WTC11 (cell line): ENCODE measurements at regions not wholly inside any gene's neighbourhood (a gene's known extent, or its start where the extent isn't known, plus 50 kb on each side); places are given as distances from the start of the nearest gene placed in this dataset.

Experiments
- CREB1 ChIP-seq: sonication (generic); formaldehyde crosslinking; IDR thresholded peaks from 2 replicates; pipeline ENCODE4 v1.8.0; 2023; ENCODE audit warnings: mild to moderate bottlenecking, missing genetic modification reagents
- CREM ChIP-seq: sonication (generic); formaldehyde crosslinking; IDR thresholded peaks from 2 replicates; pipeline ENCODE4 v1.8.1; 2022; ENCODE audit warnings: mild to moderate bottlenecking, missing genetic modification reagents, moderate library complexity
- CTCF ChIP-seq: fragments of 200-600 bp; IDR thresholded peaks from 2 replicates; pipeline ENCODE4 v1.8.0; 2022; ENCODE audit warnings: antibody characterized with exemption
- HMGA2 ChIP-seq: fragments of 250-450 bp; sonication (Bioruptor Pico); IDR thresholded peaks from 2 replicates; pipeline ENCODE4 v1.4.0; 2021; ENCODE audit warnings: mild to moderate bottlenecking, moderate library complexity
- MAX ChIP-seq: sonication (generic); formaldehyde crosslinking; IDR thresholded peaks from 2 replicates; pipeline ENCODE4 v1.8.0; 2022; ENCODE audit warnings: mild to moderate bottlenecking, missing genetic modification reagents
- MYBL2 ChIP-seq: sonication (generic); formaldehyde crosslinking; IDR thresholded peaks from 2 replicates; pipeline ENCODE4 v1.8.1; 2023; ENCODE audit warnings: mild to moderate bottlenecking, moderate library complexity, missing genetic modification reagents
- SP1 ChIP-seq: sonication (generic); formaldehyde crosslinking; conservative IDR thresholded peaks from 2 replicates; pipeline ENCODE4 v1.8.1; 2022; ENCODE audit warnings: missing genetic modification reagents
- TP53 ChIP-seq: sonication (generic); formaldehyde crosslinking; IDR thresholded peaks from 2 replicates; pipeline ENCODE4 v1.8.1; 2023; ENCODE audit warnings: mild to moderate bottlenecking, missing genetic modification reagents
- ZNF138 ChIP-seq: sonication (generic); formaldehyde crosslinking; conservative IDR thresholded peaks from 2 replicates; pipeline ENCODE4 v1.8.1; 2022; ENCODE audit warnings: mild to moderate bottlenecking, moderate library complexity, missing genetic modification reagents
- ZNF532 ChIP-seq: fragments of 250-450 bp; sonication (Bioruptor Pico); IDR thresholded peaks from 2 replicates; pipeline ENCODE4 v1.9.0; 2021; ENCODE audit warnings: mild to moderate bottlenecking, borderline replicate concordance
- TF ChIP-seq, protein P1 (sequence below): sonication (generic); formaldehyde crosslinking; IDR thresholded peaks from 2 replicates; pipeline ENCODE4 v1.8.1; 2023; ENCODE audit warnings: mild to moderate bottlenecking, missing genetic modification reagents, borderline replicate concordance
- TF ChIP-seq, protein P2 (sequence below): sonication (generic); formaldehyde crosslinking; IDR thresholded peaks from 2 replicates; pipeline ENCODE4 v1.8.0; 2023; ENCODE audit warnings: mild to moderate bottlenecking, missing genetic modification reagents
- TF ChIP-seq, protein P3 (sequence below): sonication (generic); formaldehyde crosslinking; IDR thresholded peaks from 2 replicates; pipeline ENCODE4 v1.8.1; 2022; ENCODE audit warnings: low read depth, mild to moderate bottlenecking, moderate library complexity, missing genetic modification reagents, borderline replicate concordance

GRCh38 chr5:136501133-136501532 lies 135.8 kb upstream of the TRPC7 start:
- TF ChIP-seq ZNF532 (CRISPR knock-in tag) (no peak), CTCF (no peak), TP53 (no peak), CREB1 (CRISPR knock-in tag) (no peak), HMGA2 (CRISPR knock-in tag) (no peak), CREM (CRISPR knock-in tag) (no peak), ZNF138 (CRISPR knock-in tag) (no peak), MYBL2 (CRISPR knock-in tag) (no peak), SP1 (no peak), MAX (CRISPR knock-in tag) (no peak)
- TF ChIP-seq, protein P1, sequence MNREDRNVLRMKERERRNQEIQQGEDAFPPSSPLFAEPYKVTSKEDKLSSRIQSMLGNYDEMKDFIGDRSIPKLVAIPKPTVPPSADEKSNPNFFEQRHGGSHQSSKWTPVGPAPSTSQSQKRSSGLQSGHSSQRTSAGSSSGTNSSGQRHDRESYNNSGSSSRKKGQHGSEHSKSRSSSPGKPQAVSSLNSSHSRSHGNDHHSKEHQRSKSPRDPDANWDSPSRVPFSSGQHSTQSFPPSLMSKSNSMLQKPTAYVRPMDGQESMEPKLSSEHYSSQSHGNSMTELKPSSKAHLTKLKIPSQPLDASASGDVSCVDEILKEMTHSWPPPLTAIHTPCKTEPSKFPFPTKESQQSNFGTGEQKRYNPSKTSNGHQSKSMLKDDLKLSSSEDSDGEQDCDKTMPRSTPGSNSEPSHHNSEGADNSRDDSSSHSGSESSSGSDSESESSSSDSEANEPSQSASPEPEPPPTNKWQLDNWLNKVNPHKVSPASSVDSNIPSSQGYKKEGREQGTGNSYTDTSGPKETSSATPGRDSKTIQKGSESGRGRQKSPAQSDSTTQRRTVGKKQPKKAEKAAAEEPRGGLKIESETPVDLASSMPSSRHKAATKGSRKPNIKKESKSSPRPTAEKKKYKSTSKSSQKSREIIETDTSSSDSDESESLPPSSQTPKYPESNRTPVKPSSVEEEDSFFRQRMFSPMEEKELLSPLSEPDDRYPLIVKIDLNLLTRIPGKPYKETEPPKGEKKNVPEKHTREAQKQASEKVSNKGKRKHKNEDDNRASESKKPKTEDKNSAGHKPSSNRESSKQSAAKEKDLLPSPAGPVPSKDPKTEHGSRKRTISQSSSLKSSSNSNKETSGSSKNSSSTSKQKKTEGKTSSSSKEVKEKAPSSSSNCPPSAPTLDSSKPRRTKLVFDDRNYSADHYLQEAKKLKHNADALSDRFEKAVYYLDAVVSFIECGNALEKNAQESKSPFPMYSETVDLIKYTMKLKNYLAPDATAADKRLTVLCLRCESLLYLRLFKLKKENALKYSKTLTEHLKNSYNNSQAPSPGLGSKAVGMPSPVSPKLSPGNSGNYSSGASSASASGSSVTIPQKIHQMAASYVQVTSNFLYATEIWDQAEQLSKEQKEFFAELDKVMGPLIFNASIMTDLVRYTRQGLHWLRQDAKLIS (CRISPR knock-in tag): no peak
- TF ChIP-seq, protein P2, sequence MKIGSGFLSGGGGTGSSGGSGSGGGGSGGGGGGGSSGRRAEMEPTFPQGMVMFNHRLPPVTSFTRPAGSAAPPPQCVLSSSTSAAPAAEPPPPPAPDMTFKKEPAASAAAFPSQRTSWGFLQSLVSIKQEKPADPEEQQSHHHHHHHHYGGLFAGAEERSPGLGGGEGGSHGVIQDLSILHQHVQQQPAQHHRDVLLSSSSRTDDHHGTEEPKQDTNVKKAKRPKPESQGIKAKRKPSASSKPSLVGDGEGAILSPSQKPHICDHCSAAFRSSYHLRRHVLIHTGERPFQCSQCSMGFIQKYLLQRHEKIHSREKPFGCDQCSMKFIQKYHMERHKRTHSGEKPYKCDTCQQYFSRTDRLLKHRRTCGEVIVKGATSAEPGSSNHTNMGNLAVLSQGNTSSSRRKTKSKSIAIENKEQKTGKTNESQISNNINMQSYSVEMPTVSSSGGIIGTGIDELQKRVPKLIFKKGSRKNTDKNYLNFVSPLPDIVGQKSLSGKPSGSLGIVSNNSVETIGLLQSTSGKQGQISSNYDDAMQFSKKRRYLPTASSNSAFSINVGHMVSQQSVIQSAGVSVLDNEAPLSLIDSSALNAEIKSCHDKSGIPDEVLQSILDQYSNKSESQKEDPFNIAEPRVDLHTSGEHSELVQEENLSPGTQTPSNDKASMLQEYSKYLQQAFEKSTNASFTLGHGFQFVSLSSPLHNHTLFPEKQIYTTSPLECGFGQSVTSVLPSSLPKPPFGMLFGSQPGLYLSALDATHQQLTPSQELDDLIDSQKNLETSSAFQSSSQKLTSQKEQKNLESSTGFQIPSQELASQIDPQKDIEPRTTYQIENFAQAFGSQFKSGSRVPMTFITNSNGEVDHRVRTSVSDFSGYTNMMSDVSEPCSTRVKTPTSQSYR (CRISPR knock-in tag): no peak
- TF ChIP-seq, protein P3, sequence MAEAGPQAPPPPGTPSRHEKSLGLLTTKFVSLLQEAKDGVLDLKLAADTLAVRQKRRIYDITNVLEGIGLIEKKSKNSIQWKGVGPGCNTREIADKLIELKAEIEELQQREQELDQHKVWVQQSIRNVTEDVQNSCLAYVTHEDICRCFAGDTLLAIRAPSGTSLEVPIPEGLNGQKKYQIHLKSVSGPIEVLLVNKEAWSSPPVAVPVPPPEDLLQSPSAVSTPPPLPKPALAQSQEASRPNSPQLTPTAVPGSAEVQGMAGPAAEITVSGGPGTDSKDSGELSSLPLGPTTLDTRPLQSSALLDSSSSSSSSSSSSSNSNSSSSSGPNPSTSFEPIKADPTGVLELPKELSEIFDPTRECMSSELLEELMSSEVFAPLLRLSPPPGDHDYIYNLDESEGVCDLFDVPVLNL: no peak
